Midbrain (tissue), 1 donor: ENCODE measurements at regions not wholly inside any gene's neighbourhood (a gene's known extent, or its start where the extent isn't known, plus 50 kb on each side); places are given as distances from the start of the nearest gene placed in this dataset.
"Not testable (repeated sequence)": the region's sequence is repeated elsewhere in the genome, so short reads cannot be mapped to it uniquely, and the experiment has no call there.

Source experiments
- DNase-seq: peaks from one replicate; lab custom pipeline; 2025; lab: John Stamatoyannopoulos, UW

- no peak for DNase-seq
Observed at GRCh38 chr14:105876829-105877228, 350.4 kb downstream of the TMEM121 start.

GRCh38 chr14:105877645-105878044 lies 351.3 kb downstream of the TMEM121 start:
- no peak for DNase-seq

GRCh38 chr14:105878125-105878524 lies 351.7 kb downstream of the TMEM121 start:
- no peak for DNase-seq

- no peak for DNase-seq
Observed at GRCh38 chr14:105878554-105878953, 352.2 kb downstream of the TMEM121 start.

GRCh38 chr14:105879503-105879866 lies 353.1 kb downstream of the TMEM121 start:
- no peak for DNase-seq

GRCh38 chr14:105879867-105880561 lies 353.6 kb downstream of the TMEM121 start:
- no peak for DNase-seq

- no peak for DNase-seq
Observed at GRCh38 chr14:105880616-105881015, 354.2 kb downstream of the TMEM121 start.

GRCh38 chr14:105881021-105881930 lies 354.9 kb downstream of the TMEM121 start:
- DNase-seq = no peak

GRCh38 chr14:105882011-105882410 lies 355.6 kb downstream of the TMEM121 start:
- DNase-seq = not testable (repeated sequence)

- DNase-seq = no peak
Observed at GRCh38 chr14:105882626-105883025, 356.2 kb downstream of the TMEM121 start.

GRCh38 chr14:105883066-105884005 lies 357.0 kb downstream of the TMEM121 start:
- DNase-seq = no peak

GRCh38 chr14:105884192-105884807 lies 357.9 kb downstream of the TMEM121 start:
- not testable (repeated sequence) for DNase-seq

- no peak for DNase-seq
Observed at GRCh38 chr14:105884808-105885281, 358.5 kb downstream of the TMEM121 start.

GRCh38 chr14:105885561-105886320 lies 359.4 kb downstream of the TMEM121 start:
- DNase-seq = no peak

- not testable (repeated sequence) for DNase-seq
Observed at GRCh38 chr14:105886791-105887191, 360.4 kb downstream of the TMEM121 start.

GRCh38 chr14:105887692-105888091 lies 361.3 kb downstream of the TMEM121 start:
- no peak for DNase-seq

GRCh38 chr14:105888151-105888550 lies 361.8 kb downstream of the TMEM121 start:
- no peak for DNase-seq

GRCh38 chr14:105888784-105889665 lies 362.6 kb downstream of the TMEM121 start:
- DNase-seq = no peak

GRCh38 chr14:105889666-105890473 lies 363.5 kb downstream of the TMEM121 start:
- no peak for DNase-seq
